HG03442 (cell line): ENCODE measurements at regions not wholly inside any gene's neighbourhood (a gene's known extent, or its start where the extent isn't known, plus 50 kb on each side); places are given as distances from the start of the nearest gene placed in this dataset.

ENCODE experiments used
- ATAC-seq: cut with Tn5 transposase; IDR thresholded peaks from one replicate; pipeline ENCODE4 v1.9.1; 2021; ENCODE audit warnings: mild to moderate bottlenecking, moderate library complexity; ENCODE audit not compliant: unreplicated experiment

DNA sequence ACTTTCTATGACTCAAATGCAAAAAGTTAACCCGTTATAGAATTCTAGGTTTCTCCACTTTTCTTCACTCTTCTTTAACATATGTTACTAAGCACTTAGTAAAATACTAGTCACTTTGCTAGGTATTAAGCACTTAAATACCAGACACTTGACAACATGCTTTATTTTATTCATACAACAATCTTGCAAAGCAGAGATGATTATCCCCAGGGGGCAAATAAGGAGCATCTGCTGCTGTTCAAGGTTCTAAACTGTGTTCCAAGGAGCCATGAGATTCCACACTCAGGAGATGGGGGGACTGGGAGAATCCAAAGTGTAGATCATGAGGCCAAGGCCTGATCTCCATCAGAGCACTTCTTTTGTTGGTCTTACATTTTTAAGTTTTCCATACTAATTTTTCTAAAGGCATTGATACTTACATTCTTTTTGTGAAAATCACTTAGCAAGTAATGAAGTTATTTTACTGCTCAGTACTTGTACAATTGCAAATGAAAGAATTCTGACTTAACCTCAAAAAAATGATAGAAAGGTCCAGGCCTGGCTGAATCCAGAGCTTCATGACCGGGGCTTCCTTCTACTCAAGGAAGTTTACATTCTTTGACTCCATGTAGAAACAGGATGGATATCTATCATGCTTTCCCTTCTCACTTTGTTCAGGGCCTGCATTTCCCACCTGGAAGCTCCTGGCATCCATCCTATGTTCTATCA lies 504.4 kb upstream of the WWC1 start:
- ATAC-seq = no peak

DNA sequence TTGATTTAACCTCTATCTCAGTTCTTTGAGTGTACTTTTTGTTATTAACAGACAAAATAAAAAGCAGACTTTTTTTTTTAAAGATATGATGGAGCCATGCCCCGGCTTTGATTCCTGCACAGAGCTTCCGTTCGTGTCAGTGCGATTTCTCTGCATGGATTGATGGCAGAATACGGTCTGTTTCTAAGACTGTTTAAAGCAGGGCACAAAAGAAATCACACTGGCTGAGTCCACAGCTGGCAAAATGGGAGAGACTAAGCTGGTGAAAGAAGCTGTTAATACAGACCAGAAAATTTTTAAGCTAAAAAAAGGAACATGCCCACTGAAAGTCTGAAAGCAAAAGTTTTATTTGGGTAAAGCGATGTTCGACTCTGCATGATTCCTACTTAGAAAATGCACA lies 501.4 kb upstream of the WWC1 start:
- no peak for ATAC-seq

DNA sequence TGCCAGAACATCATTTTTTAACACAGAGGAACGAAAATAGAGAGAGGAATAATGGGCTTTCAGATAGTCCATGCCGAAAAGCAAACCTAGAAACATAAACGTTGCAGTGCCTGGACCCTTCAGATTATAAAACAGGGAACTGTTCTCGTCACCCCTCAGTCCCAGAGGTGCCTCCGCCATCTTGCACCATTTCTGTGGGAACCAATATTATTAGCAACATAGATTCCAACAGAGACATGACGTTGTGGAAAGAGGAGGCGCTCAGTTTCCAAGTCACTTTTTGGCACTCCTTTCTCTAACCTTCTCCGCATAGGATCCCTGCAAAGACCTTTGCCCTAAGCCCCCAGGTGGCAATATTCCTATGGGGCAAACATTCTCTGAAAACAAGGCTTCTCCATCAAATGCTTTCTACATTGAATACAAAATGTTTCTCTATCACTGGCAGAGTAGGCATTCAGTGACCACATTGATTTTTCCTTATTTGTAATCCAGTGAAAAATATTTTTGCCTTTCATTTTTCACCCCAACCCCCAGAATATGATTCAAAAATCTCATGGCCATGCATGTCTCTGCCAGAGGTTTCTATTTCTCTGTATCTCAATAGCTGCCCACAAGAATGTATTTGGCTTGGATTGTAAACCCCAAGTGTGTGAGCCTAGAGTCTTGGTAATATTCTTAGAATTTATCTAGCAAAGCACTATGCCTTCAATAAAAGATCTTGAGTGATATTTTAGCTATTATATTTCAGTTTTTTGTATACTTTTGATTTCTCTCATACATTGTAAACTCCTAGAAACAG lies 500.8 kb upstream of the WWC1 start:
- ATAC-seq = no peak

DNA sequence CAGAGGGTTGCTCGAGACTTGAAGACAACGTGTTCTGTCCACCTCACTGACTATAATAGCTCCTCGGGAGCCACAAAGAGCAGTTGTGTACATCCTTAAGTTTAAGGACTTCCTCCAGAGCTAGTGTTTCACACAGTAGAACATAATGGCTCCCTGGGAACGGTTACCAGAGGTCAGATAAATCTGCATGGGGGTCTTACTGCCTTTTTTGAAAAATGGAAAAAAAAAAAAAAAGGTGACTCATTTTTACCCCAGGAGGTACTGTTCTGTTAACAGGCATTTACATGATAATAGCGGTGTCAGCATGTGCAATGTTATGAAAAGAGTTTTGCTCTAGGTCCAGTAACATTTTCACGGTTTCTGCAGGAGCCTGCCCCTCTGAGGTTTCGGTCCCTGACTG lies 498.9 kb upstream of the WWC1 start:
- ATAC-seq = no peak

- no peak for ATAC-seq
Measured at GRCh38 chr5:167793700-167794099, 497.7 kb upstream of the WWC1 start.

GRCh38 chr5:167794121-167794520 lies 497.3 kb upstream of the WWC1 start:
- no peak for ATAC-seq

DNA sequence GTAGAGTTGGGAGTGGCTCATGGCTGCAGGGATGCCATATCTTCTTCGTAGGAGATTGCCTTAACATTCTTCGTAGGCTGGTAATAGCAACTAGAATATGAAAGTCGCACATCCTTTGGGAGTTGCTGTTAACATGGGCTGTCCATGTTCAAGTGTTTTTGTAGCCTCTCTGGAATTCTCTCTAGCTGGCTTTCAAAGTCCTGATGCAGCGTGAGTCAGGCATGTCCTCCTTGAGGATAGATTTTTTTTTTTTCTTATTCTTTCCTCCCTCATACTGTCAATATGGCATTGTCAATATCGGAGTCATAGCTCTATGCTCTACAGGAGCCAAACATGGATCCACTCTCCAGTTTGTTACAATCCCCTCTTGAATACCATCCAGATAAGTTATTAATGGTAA lies 494.8 kb upstream of the WWC1 start:
- ATAC-seq = no peak

- ATAC-seq = no peak
Measured at GRCh38 chr5:167797933-167798332, 493.5 kb upstream of the WWC1 start.

DNA sequence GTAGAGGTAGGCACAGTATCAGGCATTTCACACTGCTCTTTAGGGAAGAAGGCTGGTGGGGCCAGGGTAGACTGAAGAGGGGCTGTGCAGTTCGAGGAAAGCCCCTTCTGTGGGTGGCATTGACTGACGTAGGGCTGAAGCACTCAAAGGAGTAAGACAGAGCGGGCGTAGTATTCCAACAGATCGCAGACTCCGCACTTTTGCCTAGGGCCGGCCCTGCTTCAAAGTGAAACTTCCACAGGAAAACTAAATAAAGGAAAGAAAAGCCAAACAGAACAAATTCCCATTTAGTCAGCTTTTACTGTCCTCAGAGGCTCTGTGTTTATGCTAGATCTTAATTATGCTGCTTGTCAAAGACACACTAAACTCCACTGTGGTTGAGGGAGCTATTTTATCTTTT lies 493.0 kb upstream of the WWC1 start:
- no peak for ATAC-seq

DNA sequence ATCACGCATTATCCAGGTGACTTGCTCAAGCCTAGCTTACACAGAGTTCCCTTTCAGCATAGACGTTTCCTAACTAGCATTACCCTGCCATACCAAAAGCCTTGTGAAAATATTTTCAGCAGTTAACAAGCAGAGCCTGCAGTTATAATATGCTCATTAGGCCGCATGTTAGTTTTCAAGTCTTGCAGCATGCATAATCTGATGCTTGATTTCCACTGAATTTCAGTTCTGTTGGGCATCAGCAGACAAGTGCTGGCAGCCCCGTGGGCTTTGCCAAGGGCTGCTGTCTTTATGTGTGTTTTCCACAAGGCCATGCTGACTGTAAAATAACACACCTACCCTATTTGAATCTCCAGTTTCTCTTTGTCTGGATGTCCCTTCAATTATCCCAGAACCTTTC lies 491.0 kb upstream of the WWC1 start:
- no peak for ATAC-seq

DNA sequence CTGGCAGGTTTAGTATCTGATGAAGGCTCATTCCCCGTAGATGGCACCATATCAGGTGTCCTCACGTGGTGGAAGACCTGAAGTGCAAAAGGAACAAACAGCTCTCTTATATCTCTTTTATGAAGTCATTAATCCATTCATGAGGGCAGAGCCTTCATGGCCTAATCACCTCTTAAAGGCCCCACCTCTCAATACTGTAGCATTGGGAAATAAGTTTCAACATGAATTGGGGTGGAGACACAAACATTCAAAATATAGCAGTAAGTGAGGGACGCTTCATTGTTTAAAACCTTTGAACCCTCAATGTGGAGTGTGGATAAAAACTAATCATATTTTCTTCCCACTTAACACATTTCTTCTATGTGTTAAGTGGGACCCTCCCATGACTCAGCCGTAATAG lies 489.4 kb upstream of the WWC1 start:
- ATAC-seq = no peak

DNA sequence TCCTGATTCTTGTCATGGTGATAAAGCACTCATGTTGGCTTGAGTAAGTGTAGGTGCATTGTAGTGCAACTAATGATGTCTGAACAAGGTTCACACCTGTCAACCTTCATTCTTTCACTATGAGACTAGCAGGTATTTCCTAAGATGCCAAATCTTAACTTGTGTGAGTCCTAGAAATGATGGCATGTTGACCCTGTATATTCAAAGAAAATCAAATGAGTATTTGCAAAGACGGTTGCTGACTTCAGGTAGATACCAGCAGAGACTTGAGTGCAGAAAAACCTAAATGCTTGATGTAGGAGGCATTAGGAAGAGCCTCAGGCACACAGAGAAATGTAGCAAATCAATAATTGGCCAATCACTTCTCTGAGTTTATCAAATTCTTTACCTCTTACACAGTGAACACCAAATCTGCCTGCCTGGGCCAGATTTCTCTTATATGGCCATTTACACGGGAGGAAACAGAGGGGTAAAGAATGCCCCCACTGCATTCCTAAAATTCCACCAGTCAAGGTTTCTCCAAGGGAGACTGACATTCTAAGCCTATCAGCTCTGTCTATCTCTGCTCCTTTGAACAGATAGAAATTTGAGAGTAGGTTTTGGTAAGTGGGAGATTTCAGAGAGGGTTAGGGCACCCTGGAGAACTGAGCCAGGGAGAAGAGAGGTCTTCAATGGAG lies 488.6 kb upstream of the WWC1 start:
- no peak for ATAC-seq

- no peak for ATAC-seq
Measured at GRCh38 chr5:167804512-167805220, 486.8 kb upstream of the WWC1 start.

GRCh38 chr5:167810573-167810972 lies 480.9 kb upstream of the WWC1 start:
- no peak for ATAC-seq

- no peak for ATAC-seq
Measured at GRCh38 chr5:167812871-167813270, 478.6 kb upstream of the WWC1 start.

DNA sequence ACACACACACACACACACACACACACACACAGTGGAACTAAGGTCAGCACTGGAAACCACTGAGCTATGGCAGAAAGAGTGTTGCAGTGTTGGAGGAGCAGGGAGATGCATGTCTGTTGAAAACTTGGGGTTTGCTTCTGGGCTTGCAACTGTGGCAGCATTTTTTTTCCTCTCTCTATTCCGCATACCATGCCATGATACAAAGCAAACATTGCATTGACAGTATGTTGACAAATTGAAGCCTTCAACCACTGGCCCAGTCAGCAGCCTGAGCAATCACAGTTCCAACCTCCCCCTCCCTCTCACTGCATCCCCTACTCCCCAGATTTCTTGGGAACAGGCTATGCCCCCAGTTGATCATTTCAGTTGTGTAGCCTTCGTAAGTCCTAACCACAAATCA lies 478.1 kb upstream of the WWC1 start:
- ATAC-seq = no peak

DNA sequence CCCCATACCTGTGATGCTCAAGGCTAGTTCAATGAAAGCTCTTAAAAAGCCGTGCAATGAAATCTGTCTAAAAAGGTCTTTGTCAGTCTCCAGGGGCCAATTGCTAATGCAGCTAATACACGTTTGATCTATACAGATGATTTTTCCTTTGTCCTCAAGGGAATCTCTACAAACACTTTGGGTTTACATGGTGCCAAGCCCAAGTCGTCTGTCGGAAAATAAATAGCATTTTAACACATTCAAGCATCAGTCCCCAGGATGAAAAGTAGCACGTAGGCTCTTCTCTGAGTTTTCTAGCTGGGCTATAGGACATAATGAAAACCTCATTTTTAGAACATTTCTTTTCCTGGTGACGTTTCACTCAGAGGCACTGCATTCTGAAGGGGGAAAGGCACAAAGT lies 477.4 kb upstream of the WWC1 start:
- no peak for ATAC-seq

DNA sequence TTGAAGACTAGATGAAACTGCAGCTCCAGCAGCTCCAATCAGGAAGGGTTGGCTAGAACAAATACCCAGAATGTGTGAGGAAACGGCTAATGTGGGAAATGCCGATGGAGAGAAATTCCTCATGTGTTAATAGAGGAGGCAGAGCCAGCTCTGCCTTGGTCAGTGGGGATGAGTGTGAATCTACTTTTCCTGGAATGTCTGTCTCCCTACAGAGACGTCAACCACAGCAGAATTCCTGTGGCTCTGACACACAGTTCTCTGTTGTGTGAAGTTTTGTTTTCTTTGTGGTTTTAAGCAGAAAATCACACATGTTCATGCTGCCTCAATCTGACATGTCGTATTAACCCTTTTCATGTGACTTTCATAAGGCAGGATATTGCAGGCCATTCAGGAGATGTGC lies 476.6 kb upstream of the WWC1 start:
- no peak for ATAC-seq

DNA sequence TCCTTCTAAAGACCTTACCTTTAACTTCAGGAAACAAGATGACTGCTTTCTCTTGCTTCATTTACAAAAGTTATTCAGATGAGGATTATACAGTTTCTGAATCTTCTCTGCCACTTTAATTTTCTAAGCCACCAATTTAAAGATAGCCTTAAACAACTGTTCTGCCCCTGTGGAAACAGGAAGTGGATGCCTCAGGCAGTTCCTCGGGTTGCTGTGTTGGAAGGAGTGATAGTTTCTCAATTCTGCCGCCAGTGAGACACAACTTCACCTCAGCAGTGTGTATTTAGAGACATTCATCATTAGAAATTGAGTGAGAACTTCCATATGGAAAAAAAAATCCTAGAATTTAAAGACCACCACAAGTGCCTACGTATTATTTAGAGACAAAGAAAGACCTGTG lies 475.1 kb upstream of the WWC1 start:
- no peak for ATAC-seq

GRCh38 chr5:167816864-167817263 lies 474.6 kb upstream of the WWC1 start:
- no peak for ATAC-seq

DNA sequence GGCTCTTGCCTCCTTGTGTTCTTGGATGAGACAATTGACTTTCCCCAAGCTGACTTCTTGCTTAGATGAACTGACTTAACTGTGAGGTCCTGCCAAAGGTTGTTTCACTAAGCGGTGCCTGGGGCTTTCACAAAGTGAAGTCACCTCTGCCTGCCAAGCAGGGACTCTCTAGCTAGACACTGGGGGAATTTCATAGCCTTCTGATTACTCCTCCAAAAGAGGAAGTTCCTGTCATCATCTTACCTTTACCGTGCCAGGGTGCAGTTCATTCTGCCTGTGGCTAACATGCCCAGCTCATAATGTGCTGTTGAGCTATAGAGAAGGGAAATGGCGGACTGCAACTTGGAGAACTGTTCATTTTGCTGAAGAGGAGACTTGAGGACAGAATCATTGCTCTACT lies 472.0 kb upstream of the WWC1 start:
- peak; percentile 97 for ATAC-seq
